ENCODE measurements at regions not wholly inside any gene's neighbourhood (a gene's known extent, or its start where the extent isn't known, plus 50 kb on each side); places are given as distances from the start of the nearest gene placed in this dataset.

DNA sequence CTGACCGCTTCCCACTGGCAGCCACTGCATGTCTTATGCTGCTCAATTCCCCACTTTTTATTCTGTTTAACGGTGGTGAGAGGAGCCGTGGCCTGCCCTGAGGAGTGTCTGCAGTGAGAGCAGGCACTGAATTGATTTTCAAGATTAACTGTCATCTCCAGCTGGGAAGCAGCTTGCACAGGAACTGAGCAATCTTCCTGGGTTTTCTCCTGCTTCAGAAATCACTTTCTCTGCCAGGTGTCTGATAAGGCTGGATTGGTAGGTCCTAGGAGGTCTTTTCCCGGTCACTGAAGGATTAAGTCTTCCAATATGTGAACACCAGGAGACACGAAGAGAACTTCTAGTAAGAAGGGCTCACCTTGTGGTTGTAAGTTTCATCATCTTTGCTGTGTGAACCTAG is 181.1 kb upstream of the RAD23B start:
- Mint-ChIP-seq H3K4me3 (no peak overlapping the region), H3K27ac (no peak overlapping the region), H3K9me3 (no peaks in the 10 kb centered on the region), H3K4me1 (ENCODE audit: low read depth in 2 of 2) (no peaks in the 10 kb centered on the region), H3K36me3 (no peaks in the 10 kb centered on the region), H3K27me3 (peaks cover 3 to 13% of the 10 kb centered on the region in 2 donors)
- no peak for ATAC-seq
- DNase-seq (ENCODE audit: low spot score) = no peak

DNA sequence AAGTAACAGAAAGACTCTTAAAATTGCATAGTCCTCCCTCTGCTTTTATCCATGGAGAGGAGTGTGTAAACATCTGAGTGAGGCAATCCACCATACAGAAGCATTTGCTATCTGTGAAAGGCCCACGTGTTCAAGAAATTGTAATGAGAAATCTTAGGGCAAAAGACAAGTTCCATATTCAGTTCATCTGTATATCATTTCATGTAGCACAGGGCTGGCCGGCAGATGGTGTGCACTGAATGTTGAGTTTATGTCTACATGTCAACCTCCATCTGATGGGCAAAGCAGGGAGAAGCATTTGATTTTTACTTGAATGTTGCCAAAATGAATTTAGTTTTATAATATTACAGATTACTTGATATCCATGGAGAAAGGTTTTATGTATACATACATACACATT is 179.5 kb upstream of the RAD23B start:
- Mint-ChIP-seq H3K9me3 (no peaks in the 10 kb centered on the region), H3K27me3 (peaks cover 5 to 13% of the 10 kb centered on the region in 2 donors), H3K4me1 (ENCODE audit: low read depth in 2 of 2) (no peaks in the 10 kb centered on the region), H3K36me3 (no peaks in the 10 kb centered on the region), H3K27ac (no peak overlapping the region), H3K4me3 (no peak overlapping the region)
- DNase-seq (ENCODE audit: low spot score) (no peak), ATAC-seq (no peak)

DNA sequence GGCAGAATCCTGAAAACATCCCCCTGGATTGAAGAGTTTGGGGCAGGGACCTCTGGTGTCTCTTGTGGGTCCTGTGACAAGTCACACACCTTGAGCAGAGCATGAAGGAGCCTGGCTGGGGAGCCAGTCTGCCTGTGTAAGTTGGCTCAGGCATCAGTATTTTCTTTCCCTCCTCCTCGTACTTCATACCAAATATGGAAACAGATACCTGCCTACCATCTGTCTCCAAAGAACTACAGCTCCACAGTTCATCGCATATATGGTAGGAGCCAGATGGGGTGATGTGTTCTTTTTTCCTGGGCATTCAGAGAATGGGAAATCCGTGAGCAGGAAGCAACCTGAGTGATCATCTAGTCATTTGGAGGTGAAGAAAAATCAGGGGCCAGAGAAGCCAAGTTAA is 177.3 kb upstream of the RAD23B start:
- Mint-ChIP-seq H3K27me3 (peaks cover 20 to 22% of the 10 kb centered on the region in 2 donors), H3K9me3 (peaks cover 3% of the 10 kb centered on the region), H3K4me1 (ENCODE audit: low read depth in 2 of 2) (no peaks in the 10 kb centered on the region), H3K36me3 (no peaks in the 10 kb centered on the region), H3K27ac (no peak overlapping the region), H3K4me3 (no peak overlapping the region)
- ATAC-seq (no peak), DNase-seq (ENCODE audit: low spot score) (no peak)

DNA sequence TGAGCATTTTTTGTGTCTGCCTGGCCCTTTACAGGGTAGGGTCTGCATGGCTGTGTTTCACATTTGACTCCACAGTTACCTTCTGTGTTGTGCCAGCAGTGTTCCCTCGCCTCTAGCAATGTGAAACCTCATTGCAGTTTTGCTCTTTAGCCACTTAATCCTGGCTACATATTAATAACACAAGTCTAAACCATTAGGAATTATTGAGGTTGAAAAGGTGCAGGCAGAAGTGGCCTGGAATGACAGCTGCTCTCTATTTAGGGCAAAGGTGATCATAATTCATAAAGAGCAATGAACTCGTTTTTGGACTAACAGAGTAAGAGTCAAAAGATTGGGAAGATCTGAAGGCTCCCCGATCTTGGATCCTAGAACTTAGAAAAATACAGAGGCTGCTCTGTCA is 176.7 kb upstream of the RAD23B start:
- Mint-ChIP-seq H3K27ac (no peak overlapping the region), H3K36me3 (no peaks in the 10 kb centered on the region), H3K4me1 (ENCODE audit: low read depth in 2 of 2) (no peaks in the 10 kb centered on the region), H3K4me3 (no peak overlapping the region), H3K27me3 (peaks cover 20 to 22% of the 10 kb centered on the region in 2 donors), H3K9me3 (peaks cover 3% of the 10 kb centered on the region)
- DNase-seq (ENCODE audit: low spot score) (no peak), ATAC-seq (no peak)

DNA sequence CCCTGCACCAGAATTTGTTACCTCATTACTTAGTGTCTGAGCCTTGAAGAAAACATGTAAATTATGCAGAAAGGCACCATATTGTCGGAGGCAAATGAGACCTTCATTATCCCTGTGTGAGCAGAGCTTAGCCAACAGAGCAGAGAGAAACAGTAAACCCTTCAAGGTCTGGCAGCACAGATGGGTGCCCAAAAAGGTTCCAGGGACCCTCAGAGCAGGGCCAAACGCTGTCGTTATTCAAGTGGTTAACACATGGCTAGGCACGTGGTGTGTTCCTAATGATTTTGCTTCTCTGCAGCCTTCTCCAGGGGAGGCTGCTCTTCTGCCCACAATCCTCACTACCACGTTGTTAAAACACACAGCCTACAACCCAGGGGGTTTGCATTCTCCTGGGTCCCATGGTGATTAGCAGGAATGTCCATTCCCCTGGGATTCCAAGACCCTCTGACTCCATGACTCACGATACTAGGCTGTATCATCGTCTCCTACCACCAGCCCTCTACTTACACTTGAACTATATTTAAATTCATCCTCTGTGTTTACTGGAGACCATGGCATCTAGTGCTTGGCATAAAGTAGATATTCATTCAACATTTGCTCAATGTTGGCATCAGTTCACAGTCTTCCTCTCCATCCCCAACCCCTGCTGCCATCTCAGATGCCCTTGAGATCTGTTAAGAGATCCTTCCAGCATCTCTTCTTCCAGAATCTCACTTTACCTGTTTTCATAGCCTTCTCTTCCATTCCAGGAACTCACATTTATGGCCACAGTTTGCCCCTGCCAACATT is 174.5 kb upstream of the RAD23B start:
- DNase-seq (ENCODE audit: low spot score) = no peak
- peaks cover 3% of the 10 kb centered on the region for H3K9me3 Mint-ChIP-seq
- no peak for ATAC-seq
- peaks cover 27 to 28% of the 10 kb centered on the region in 2 donors for H3K27me3 Mint-ChIP-seq
- no peak overlapping the region for H3K4me3 Mint-ChIP-seq
- no peak overlapping the region for H3K27ac Mint-ChIP-seq
- H3K4me1 Mint-ChIP-seq (ENCODE audit: low read depth in 2 of 2) = no peaks in the 10 kb centered on the region
- H3K36me3 Mint-ChIP-seq = no peaks in the 10 kb centered on the region

DNA sequence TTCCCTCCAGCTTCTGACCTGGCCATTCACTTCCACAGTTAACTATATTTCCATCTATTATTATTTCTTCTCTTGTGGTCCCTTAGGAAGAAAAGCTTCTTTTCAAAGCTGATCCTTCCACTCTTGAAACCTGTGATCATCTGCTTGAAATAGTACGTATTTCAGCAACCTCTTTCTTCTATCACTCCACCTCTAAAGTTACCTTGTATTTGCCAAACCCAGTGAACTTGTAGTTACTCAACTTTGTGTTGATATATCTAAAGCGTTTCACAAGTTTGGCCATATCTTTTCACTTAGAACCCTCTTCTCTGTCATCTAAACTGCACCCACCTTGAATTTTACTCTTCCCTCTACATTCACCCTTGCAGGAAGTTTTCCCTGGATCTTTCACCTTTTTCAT is 173.8 kb upstream of the RAD23B start:
- no peaks in the 10 kb centered on the region for H3K36me3 Mint-ChIP-seq
- no peak overlapping the region for H3K27ac Mint-ChIP-seq
- ATAC-seq (no peak), DNase-seq (ENCODE audit: low spot score) (no peak)
- H3K4me3 Mint-ChIP-seq = no peak overlapping the region
- H3K4me1 Mint-ChIP-seq (ENCODE audit: low read depth in 2 of 2) = peaks cover 3% of the 10 kb centered on the region in 2 donors
- H3K9me3 Mint-ChIP-seq = peaks cover 3% of the 10 kb centered on the region
- H3K27me3 Mint-ChIP-seq = peaks cover 27 to 31% of the 10 kb centered on the region in 2 donors

DNA sequence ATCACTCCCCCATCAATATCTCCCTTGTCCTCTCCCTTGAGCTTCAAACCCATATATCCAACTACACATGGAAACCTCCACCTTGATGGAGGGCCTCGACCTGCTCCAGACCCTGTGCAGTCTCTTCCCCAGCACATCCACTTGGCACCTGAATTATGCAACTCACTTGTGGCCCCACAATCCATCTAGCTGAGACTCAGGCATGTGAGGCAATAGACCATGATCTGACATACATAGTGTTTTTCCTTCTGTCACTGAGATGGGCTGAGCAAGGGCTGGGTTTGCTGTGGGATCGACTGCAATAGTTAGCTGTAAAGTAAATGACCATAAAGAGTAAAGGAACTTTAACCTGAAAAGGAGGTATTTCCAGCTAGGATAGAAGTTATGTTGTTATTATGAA is 172.9 kb upstream of the RAD23B start:
- H3K4me3 Mint-ChIP-seq = no peak overlapping the region
- H3K27ac Mint-ChIP-seq = no peak overlapping the region
- peaks cover 7 to 10% of the 10 kb centered on the region in 2 donors for H3K4me1 Mint-ChIP-seq (ENCODE audit: low read depth in 2 of 2)
- H3K9me3 Mint-ChIP-seq = peaks cover 3% of the 10 kb centered on the region
- ATAC-seq (no peak), DNase-seq (ENCODE audit: low spot score) (no peak)
- no peaks in the 10 kb centered on the region for H3K36me3 Mint-ChIP-seq
- peaks cover 29 to 32% of the 10 kb centered on the region in 2 donors for H3K27me3 Mint-ChIP-seq

DNA sequence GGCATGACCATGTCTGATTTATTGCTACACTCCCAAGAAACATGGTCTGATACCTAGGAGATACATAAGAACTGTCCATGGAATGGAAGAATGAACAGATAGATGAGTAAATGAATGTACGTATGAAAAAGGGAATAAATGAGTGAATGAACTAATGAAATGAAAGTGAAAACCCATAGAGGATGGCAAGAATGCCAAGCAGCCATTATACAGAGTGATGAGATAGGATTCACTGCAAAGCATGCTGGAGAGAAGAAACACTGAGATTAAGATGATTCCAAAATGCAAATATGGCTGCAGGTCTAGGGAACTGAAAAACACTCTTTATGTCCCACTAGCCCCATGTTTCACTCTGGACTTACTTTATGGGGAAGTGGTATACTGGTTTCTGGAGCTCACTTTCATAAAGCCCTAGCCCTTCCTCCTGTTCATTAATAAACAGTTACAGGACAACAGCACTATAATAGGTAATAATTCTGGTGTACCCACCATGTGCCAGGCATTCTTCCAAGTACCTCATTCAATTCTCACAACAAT is 170.3 kb upstream of the RAD23B start:
- no peak overlapping the region for H3K4me3 Mint-ChIP-seq
- no peak overlapping the region for H3K27ac Mint-ChIP-seq
- H3K27me3 Mint-ChIP-seq = peaks cover 27 to 32% of the 10 kb centered on the region in 2 donors
- ATAC-seq (no peak), DNase-seq (ENCODE audit: low spot score) (no peak)
- H3K9me3 Mint-ChIP-seq = peaks cover 3% of the 10 kb centered on the region
- H3K4me1 Mint-ChIP-seq (ENCODE audit: low read depth in 2 of 2) = peaks cover 7 to 10% of the 10 kb centered on the region in 2 donors
- no peaks in the 10 kb centered on the region for H3K36me3 Mint-ChIP-seq

DNA sequence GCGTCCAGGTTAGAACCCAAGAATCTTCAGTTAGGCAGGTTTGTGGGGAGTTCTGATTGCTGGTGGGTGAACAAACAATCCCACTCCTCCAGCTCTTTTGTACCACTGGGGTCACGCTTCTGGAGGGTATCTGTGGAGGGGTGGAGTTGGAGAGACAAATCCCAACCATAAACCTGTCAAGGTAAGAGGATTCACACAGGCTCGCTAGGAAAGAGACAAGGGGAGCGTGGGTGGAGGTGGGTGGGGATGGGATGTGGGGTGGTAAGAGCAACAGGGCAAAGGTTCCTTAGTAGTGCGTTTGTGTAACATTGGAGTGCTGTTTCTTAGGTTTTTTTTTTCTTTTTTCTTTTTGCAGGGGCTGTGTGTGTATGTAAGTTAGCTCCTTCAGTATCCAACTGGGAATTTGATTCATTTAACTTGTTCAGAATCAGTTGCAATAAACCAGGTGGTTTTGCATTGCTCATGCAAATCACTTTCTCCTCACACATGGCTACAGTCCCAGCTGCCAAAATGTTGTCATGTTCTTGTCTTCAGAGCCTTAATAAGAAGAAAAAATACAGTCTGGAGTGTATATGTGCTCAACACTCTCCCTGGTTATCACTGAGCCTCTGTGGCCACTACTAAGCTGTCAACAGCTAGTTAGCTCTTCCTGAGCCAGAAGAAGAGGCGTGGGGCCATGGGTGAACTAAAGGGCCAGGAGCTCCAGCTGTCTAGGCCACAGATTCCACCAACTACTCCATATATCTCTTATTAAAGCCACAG is 164.0 kb upstream of the RAD23B start:
- Mint-ChIP-seq H3K4me3 (no peak overlapping the region), H3K27ac (no peak overlapping the region), H3K27me3 (peaks cover 11 to 14% of the 10 kb centered on the region in 2 donors), H3K36me3 (no peaks in the 10 kb centered on the region), H3K9me3 (no peaks in the 10 kb centered on the region), H3K4me1 (ENCODE audit: low read depth in 2 of 2) (peaks cover 7 to 10% of the 10 kb centered on the region in 2 donors)
- ATAC-seq = no peak
- no peak for DNase-seq (ENCODE audit: low spot score)

DNA sequence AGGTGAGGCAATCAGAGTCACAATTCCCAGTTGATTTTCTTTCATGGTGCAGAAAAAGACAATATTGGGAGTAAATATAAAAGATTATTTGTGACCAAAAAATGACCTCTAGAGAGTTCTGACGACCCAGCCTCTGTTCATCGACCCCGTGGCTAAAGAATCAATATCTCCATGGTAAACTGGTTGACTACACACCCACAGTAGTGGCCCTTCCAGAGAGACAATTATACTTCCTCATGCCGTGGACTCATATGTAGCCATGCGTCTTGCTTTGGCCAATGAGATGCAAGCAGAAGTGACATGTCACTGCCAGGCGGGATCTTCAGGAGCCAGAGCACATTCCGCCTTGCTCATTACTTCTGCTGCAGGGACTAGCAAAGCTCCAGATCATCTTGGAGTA is 163.3 kb upstream of the RAD23B start:
- H3K27ac Mint-ChIP-seq = no peak overlapping the region
- peaks cover 0 to 3% of the 10 kb centered on the region in 2 donors for H3K4me1 Mint-ChIP-seq (ENCODE audit: low read depth in 2 of 2)
- no peak overlapping the region for H3K4me3 Mint-ChIP-seq
- no peaks in the 10 kb centered on the region for H3K9me3 Mint-ChIP-seq
- DNase-seq (ENCODE audit: low spot score) = no peak
- no peak for ATAC-seq
- H3K36me3 Mint-ChIP-seq = no peaks in the 10 kb centered on the region
- H3K27me3 Mint-ChIP-seq = peaks cover 10 to 14% of the 10 kb centered on the region in 2 donors

DNA sequence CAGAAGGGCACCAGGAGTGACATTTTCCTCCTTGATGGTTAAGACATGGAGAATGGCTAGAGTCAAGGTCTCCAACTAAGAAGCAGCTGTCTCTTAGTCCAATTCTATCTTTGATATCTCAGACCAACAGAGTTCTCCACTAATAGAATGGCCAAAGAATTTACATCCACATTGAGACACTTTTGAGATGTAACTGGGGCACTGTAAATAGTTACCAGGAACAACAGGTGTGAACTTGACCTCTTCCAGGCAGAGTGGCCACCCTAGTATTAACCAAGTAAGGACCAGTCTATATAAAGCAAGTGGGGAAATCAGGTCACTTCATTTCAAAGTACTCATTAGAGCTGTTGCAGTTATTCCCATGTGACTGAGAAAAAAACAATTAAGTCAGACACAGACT is 159.7 kb upstream of the RAD23B start:
- DNase-seq (ENCODE audit: low spot score) (no peak), ATAC-seq (no peak)
- no peaks in the 10 kb centered on the region for H3K36me3 Mint-ChIP-seq
- peaks cover 18 to 33% of the 10 kb centered on the region in 2 donors for H3K27me3 Mint-ChIP-seq
- H3K9me3 Mint-ChIP-seq = no peaks in the 10 kb centered on the region
- no peak overlapping the region for H3K4me3 Mint-ChIP-seq
- no peaks in the 10 kb centered on the region for H3K4me1 Mint-ChIP-seq (ENCODE audit: low read depth in 2 of 2)
- H3K27ac Mint-ChIP-seq = no peak overlapping the region

DNA sequence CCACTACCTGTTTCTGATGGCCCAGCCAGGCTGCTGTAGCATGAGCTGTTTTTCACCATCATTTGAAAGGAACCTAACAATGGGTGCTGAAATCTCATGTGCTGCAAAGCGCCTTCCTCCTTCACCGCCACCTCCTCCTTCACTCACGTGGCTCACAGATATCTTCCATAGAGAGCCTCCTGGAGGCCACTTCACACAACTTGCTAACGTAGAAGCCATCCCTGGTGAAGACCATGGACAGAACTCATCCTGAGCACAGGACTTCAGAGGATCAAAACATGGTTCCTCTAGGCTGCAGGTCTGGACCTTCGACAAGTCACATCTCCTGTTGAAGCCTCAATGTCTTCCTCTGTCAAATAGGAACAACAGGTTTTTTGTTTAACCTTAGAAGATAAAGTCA is 155.5 kb upstream of the RAD23B start:
- Mint-ChIP-seq H3K4me1 (ENCODE audit: low read depth in 2 of 2) (no peaks in the 10 kb centered on the region), H3K4me3 (no peak overlapping the region), H3K27me3 (peaks cover 15 to 34% of the 10 kb centered on the region in 2 donors), H3K27ac (no peak overlapping the region), H3K9me3 (no peaks in the 10 kb centered on the region), H3K36me3 (no peaks in the 10 kb centered on the region)
- DNase-seq (ENCODE audit: low spot score) (no peak), ATAC-seq (no peak)

DNA sequence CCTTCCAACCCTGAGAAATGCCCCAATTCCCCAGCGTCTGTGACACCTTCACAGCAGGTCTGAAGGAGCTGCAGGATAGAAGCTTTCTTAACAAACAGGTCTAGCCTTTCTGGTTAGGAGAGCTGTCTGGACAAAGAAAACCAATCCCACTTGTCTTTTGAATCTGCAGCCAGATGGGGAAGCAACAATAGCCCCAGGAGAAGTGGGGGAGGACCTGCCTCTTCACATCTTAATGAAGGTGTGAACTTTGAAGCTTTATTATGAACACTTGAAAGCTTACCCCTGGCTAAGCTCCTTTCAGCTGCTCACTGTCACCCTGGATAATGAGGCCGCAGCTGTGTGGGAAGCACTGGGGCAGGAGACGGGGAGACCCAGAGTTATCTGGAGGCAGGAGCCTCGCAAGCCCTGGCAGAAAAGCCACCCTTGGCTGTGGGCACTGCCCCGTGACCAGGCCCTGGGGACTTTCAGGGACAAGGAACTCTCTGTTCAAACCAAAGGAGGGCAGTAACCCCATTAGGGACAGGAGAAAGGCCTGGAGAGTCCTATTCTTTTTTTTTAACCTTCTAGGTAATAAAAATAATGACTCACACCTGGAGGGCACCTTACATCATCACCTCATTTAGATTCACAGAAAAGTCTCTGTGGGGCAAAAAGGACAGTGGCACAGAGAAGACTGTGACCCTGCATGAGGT is 151.8 kb upstream of the RAD23B start:
- DNase-seq (ENCODE audit: low spot score) (no peak), ATAC-seq (no peak)
- H3K9me3 Mint-ChIP-seq = no peaks in the 10 kb centered on the region
- no peaks in the 10 kb centered on the region for H3K4me1 Mint-ChIP-seq (ENCODE audit: low read depth in 2 of 2)
- no peak overlapping the region for H3K4me3 Mint-ChIP-seq
- H3K36me3 Mint-ChIP-seq = no peaks in the 10 kb centered on the region
- H3K27ac Mint-ChIP-seq = no peak overlapping the region
- peaks cover 17 to 25% of the 10 kb centered on the region in 2 donors for H3K27me3 Mint-ChIP-seq

DNA sequence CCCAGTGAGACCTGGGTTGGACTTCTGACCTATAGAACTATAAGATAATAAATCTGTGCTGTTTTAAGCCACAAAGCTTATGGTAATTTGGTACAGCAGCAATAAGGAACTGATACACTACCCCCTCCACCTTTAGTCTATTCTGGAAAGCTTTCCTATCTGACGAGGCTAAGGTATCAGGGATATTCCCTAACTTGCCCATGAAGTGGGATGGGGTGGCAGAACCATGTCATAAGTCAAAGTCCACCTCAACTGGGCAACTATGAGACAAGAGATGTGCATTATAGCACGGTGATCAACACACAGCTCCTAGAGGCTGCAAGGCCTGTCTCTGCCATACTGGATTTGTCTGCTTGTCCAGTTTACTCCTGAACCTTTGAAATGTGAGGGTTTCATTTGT is 146.8 kb upstream of the RAD23B start:
- Mint-ChIP-seq H3K27me3 (peaks cover 18 to 23% of the 10 kb centered on the region in 2 donors), H3K9me3 (no peaks in the 10 kb centered on the region), H3K36me3 (no peaks in the 10 kb centered on the region), H3K4me1 (ENCODE audit: low read depth in 2 of 2) (no peaks in the 10 kb centered on the region), H3K27ac (no peak overlapping the region), H3K4me3 (no peak overlapping the region)
- DNase-seq (ENCODE audit: low spot score) (no peak), ATAC-seq (no peak)
